ENCODE measurements at regions not wholly inside any gene's neighbourhood (a gene's known extent, or its start where the extent isn't known, plus 50 kb on each side); places are given as distances from the start of the nearest gene placed in this dataset.
A peak's percentile ranks its signal among the peaks of the same experiment; 100 is the strongest.

DNA sequence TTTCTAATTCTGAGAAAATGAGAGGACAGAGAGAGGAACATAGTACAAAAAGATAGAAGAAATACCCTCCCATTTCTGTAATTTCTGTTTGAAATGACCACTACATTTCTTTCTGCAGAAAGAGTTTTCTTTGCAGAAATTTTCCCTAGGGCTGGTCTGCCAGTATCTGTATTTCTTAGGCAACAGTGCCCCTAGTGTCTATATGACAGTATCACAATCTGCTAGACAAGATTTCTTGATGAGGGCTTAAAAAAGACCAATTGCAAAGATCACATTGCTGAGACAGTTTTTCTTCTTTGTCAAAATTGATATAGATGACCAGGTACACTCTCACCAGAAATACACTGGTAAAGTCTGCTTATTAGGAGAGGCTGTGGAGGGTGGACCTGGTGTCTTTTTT is 81.0 kb upstream of the ZDHHC15 start:
- TF ChIP-seq POLR2A (IDR thresholded peaks at IDR 0.05) (no peak), POLR2AphosphoS5 (IDR thresholded peaks at IDR 0.05) (no peak)
- TF ChIP-seq, protein P1, sequence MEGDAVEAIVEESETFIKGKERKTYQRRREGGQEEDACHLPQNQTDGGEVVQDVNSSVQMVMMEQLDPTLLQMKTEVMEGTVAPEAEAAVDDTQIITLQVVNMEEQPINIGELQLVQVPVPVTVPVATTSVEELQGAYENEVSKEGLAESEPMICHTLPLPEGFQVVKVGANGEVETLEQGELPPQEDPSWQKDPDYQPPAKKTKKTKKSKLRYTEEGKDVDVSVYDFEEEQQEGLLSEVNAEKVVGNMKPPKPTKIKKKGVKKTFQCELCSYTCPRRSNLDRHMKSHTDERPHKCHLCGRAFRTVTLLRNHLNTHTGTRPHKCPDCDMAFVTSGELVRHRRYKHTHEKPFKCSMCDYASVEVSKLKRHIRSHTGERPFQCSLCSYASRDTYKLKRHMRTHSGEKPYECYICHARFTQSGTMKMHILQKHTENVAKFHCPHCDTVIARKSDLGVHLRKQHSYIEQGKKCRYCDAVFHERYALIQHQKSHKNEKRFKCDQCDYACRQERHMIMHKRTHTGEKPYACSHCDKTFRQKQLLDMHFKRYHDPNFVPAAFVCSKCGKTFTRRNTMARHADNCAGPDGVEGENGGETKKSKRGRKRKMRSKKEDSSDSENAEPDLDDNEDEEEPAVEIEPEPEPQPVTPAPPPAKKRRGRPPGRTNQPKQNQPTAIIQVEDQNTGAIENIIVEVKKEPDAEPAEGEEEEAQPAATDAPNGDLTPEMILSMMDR (IDR thresholded peaks at IDR 0.05 in 8 of 11, conservative IDR thresholded peaks at IDR 0.05 in 3 of 11) = peak in 9 of 11 experiments; percentile 39 to 65 (median 54)
